ENCODE measurements at regions not wholly inside any gene's neighbourhood (a gene's known extent, or its start where the extent isn't known, plus 50 kb on each side); places are given as distances from the start of the nearest gene placed in this dataset.

- H3K27ac ChIP-seq (replicated peaks): no peak overlapping the region
- H3K4me3 ChIP-seq (replicated peaks; ENCODE audit: insufficient read depth, low read length): no peak overlapping the region
- TF ChIP-seq CTCF (IDR thresholded peaks at IDR 0.05; ENCODE audit: insufficient read depth, low read length) (no peak), SPI1 (IDR thresholded peaks at IDR 0.05; ENCODE audit: borderline replicate concordance, low read depth) (no peak), POLR2AphosphoS5 (IDR thresholded peaks at IDR 0.05; ENCODE audit: low read depth) (no peak), REST (IDR thresholded peaks at IDR 0.05; ENCODE audit: insufficient replicate concordance, low read depth) (no peak), GABPA (IDR thresholded peaks at IDR 0.05; ENCODE audit: low read depth) (no peak)
- DNase-seq (ENCODE audit: low read depth in 1 of 2, low spot score in 1 of 2): no peak
- no peaks in the 10 kb centered on the region for H3K27me3 ChIP-seq (ENCODE audit: insufficient read depth, poor library complexity, severe bottlenecking)
Measured at GRCh38 chr5:4015709-4016108, 420.1 kb downstream of the IRX1 start.

- TF ChIP-seq REST (IDR thresholded peaks at IDR 0.05; ENCODE audit: insufficient replicate concordance, low read depth) (no peak), SPI1 (IDR thresholded peaks at IDR 0.05; ENCODE audit: borderline replicate concordance, low read depth) (no peak), CTCF (IDR thresholded peaks at IDR 0.05; ENCODE audit: insufficient read depth, low read length) (no peak), POLR2AphosphoS5 (IDR thresholded peaks at IDR 0.05; ENCODE audit: low read depth) (no peak), GABPA (IDR thresholded peaks at IDR 0.05; ENCODE audit: low read depth) (no peak)
- no peak for DNase-seq (ENCODE audit: low read depth in 1 of 2, low spot score in 1 of 2)
- no peak overlapping the region for H3K4me3 ChIP-seq (replicated peaks; ENCODE audit: insufficient read depth, low read length)
- no peaks in the 10 kb centered on the region for H3K27me3 ChIP-seq (ENCODE audit: insufficient read depth, poor library complexity, severe bottlenecking)
- H3K27ac ChIP-seq (replicated peaks): no peak overlapping the region
Measured at GRCh38 chr5:4017076-4017803, 421.6 kb downstream of the IRX1 start.

- TF ChIP-seq CTCF (IDR thresholded peaks at IDR 0.05; ENCODE audit: insufficient read depth, low read length): no peak
- no peak for TF ChIP-seq SPI1 (IDR thresholded peaks at IDR 0.05; ENCODE audit: borderline replicate concordance, low read depth)
- TF ChIP-seq GABPA (IDR thresholded peaks at IDR 0.05; ENCODE audit: low read depth): no peak
- no peak for TF ChIP-seq REST (IDR thresholded peaks at IDR 0.05; ENCODE audit: insufficient replicate concordance, low read depth)
- no peak for TF ChIP-seq POLR2AphosphoS5 (IDR thresholded peaks at IDR 0.05; ENCODE audit: low read depth)
- Histone ChIP-seq H3K27ac (replicated peaks) (no peak overlapping the region), H3K27me3 (ENCODE audit: insufficient read depth, poor library complexity, severe bottlenecking) (no peaks in the 10 kb centered on the region), H3K4me3 (replicated peaks; ENCODE audit: insufficient read depth, low read length) (no peak overlapping the region)
- no peak for DNase-seq (ENCODE audit: low read depth in 1 of 2, low spot score in 1 of 2)
Measured at GRCh38 chr5:4018007-4018406, 422.4 kb downstream of the IRX1 start.
